Hepatocyte (in vitro differentiated cells): ENCODE measurements at regions not wholly inside any gene's neighbourhood (a gene's known extent, or its start where the extent isn't known, plus 50 kb on each side); places are given as distances from the start of the nearest gene placed in this dataset.

Experiments used
- EZH2 ChIP-seq: fragments of 200-600 bp; sonication (generic); IDR thresholded peaks from 2 replicates; pipeline ENCODE4 v1.6.1; 2016; ENCODE audit warnings: antibody characterized with exemption, mild to moderate bottlenecking, borderline replicate concordance
- TF ChIP-seq, protein P1 (sequence below): fragments of 200-600 bp; sonication (generic); IDR thresholded peaks from 2 replicates; pipeline ENCODE4 v1.5.1; 2016; ENCODE audit warnings: antibody characterized with exemption, mild to moderate bottlenecking; ENCODE audit not compliant: poor library complexity

DNA sequence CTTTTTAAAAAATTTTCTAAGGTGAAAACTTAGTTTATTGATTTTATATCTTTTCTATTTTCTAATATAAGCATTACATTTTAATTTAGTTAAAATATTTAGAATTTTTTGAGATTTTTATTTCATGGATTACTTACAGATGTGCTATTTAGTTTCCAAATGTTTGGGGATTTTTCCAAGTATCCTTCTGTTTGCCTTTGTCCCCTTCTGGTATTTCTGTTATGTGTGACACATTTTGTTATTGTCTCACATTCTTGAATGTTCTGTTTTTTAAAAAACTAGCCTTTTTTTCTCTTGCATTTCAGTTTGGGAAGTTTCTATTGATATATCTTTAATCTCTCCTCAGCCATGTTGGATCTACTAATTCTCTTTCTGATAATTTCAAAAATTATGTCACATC, 234.9 kb downstream of the FAM170A start:
- TF ChIP-seq, protein P1, sequence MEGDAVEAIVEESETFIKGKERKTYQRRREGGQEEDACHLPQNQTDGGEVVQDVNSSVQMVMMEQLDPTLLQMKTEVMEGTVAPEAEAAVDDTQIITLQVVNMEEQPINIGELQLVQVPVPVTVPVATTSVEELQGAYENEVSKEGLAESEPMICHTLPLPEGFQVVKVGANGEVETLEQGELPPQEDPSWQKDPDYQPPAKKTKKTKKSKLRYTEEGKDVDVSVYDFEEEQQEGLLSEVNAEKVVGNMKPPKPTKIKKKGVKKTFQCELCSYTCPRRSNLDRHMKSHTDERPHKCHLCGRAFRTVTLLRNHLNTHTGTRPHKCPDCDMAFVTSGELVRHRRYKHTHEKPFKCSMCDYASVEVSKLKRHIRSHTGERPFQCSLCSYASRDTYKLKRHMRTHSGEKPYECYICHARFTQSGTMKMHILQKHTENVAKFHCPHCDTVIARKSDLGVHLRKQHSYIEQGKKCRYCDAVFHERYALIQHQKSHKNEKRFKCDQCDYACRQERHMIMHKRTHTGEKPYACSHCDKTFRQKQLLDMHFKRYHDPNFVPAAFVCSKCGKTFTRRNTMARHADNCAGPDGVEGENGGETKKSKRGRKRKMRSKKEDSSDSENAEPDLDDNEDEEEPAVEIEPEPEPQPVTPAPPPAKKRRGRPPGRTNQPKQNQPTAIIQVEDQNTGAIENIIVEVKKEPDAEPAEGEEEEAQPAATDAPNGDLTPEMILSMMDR: no peak
- no peak for TF ChIP-seq EZH2
